CD4-positive, alpha-beta T cell (primary cell): ENCODE measurements at regions not wholly inside any gene's neighbourhood (a gene's known extent, or its start where the extent isn't known, plus 50 kb on each side); places are given as distances from the start of the nearest gene placed in this dataset.

Experiments
- ATAC-seq: fragments of 200-7000 bp; cut with Tn5 transposase; one replicate; pipeline ENCODE4 v1.10.0; 2022; ENCODE audit warnings: mild to moderate bottlenecking; ENCODE audit not compliant: poor library complexity
- CTCF ChIA-PET: fragments of 350-600 bp; sonication (Branson Sonifier 250); formaldehyde crosslinking; loops from one replicate; lab custom pipeline; 2021; ENCODE audit warnings: antibody characterized with exemption, inconsistent platforms; lab: Charles Lee
- POLR2A ChIA-PET: fragments of 350-600 bp; sonication (Branson Sonifier 250); formaldehyde crosslinking; loops from one replicate; lab custom pipeline; 2021; ENCODE audit warnings: antibody characterized with exemption, inconsistent platforms; lab: Charles Lee
- DNase-seq, 14 experiments: peaks; one replicate each; pipeline ENCODE4 v3.0.0-alpha.2; 2013 to 2020; ENCODE audit warnings: mixed read lengths in 2 of 14
- H3K27ac ChIP-seq, 2 donors: one replicate each; pipeline versions ENCODE4 v1.5.1 to v1.7.0; 2013; ENCODE audit warnings: low read length in 2 of 2, low read depth in 1 of 2, mild to moderate bottlenecking in 1 of 2
- H3K27me3 ChIP-seq, 2 experiments: 1 replicate in 1 of 2; 2 replicates in 1 of 2; pipeline versions ENCODE4 v1.6.1 to v1.7.0; 2013; ENCODE audit warnings: low read length in 2 of 2, control low read depth in 1 of 2, mild to moderate bottlenecking in 1 of 2, moderate library complexity in 1 of 2; ENCODE audit not compliant: insufficient read depth in 2 of 2, control insufficient read depth in 1 of 2
- H3K36me3 ChIP-seq: one replicate; pipeline ENCODE4 v1.6.1; 2013; ENCODE audit warnings: low read length, control low read depth; ENCODE audit not compliant: insufficient read depth
- H3K4me1 ChIP-seq: one replicate; pipeline ENCODE4 v1.6.1; 2013; ENCODE audit warnings: low read length, control low read depth; ENCODE audit not compliant: insufficient read depth
- H3K4me3 ChIP-seq: one replicate; pipeline ENCODE4 v1.5.1; 2013; ENCODE audit warnings: mild to moderate bottlenecking, low read length, moderate library complexity
- H3K9me3 ChIP-seq, 2 experiments: 1 replicate in 1 of 2; 2 replicates in 1 of 2; pipeline versions ENCODE4 v1.6.1 to v1.7.0; 2013; ENCODE audit warnings: low read length in 2 of 2, mild to moderate bottlenecking in 2 of 2, control low read depth in 1 of 2, moderate library complexity in 1 of 2; ENCODE audit not compliant: control insufficient read depth in 1 of 2, insufficient read depth in 1 of 2
- H3K27ac Mint-ChIP-seq: one replicate; pipeline ENCODE4 v1.8.0; 2020; ENCODE audit warnings: mixed read lengths
- H3K27me3 Mint-ChIP-seq: one replicate; pipeline ENCODE4 v1.8.0; 2021; ENCODE audit warnings: mixed read lengths
- H3K36me3 Mint-ChIP-seq: one replicate; pipeline ENCODE4 v1.8.0; 2021; ENCODE audit warnings: low read depth, mixed read lengths
- H3K4me1 Mint-ChIP-seq: one replicate; pipeline ENCODE4 v1.8.0; 2021; ENCODE audit warnings: low read depth, mixed read lengths
- H3K4me3 Mint-ChIP-seq: one replicate; pipeline ENCODE4 v1.8.0; 2020; ENCODE audit warnings: mild to moderate bottlenecking, mixed read lengths
- H3K9me3 Mint-ChIP-seq: one replicate; pipeline ENCODE4 v1.8.0; 2020; ENCODE audit warnings: mixed read lengths
- CTCF ChIP-seq: fragments of 200-600 bp; IDR thresholded peaks from one replicate; pipeline ENCODE4 v1.8.0; 2022; ENCODE audit warnings: antibody characterized with exemption, mild to moderate bottlenecking
- intact Hi-C, 2 experiments: fragments of 100-400 bp; cut with DNase I in 1 of 2; cut with micrococcal nuclease in 1 of 2; formaldehyde crosslinking; loops; one replicate each; pipeline versions ENCODE4 v1.15.1 to v1.9.0; 2023 to 2025; cut with DNase I, micrococcal nuclease

- H3K36me3 Mint-ChIP-seq = no peaks in the 10 kb centered on the region
- H3K9me3 ChIP-seq = peaks cover 0 to 9% of the 10 kb centered on the region in 2 experiments
- intact Hi-C loops = no loop called here
- no peak overlapping the region for H3K27ac Mint-ChIP-seq
- ATAC-seq (no peak), DNase-seq (peak in 2 of 14 experiments; percentile 1 to 2)
- H3K4me3 ChIP-seq = no peak overlapping the region
- no peak overlapping the region for H3K4me3 Mint-ChIP-seq
- no peaks in the 10 kb centered on the region for H3K4me1 ChIP-seq
- no peaks in the 10 kb centered on the region for H3K27me3 Mint-ChIP-seq
- peaks cover 8% of the 10 kb centered on the region for H3K9me3 Mint-ChIP-seq
- H3K27ac ChIP-seq = no peak overlapping the region
- TF ChIP-seq CTCF = no peak
- POLR2A ChIA-PET = no interaction called here
- CTCF ChIA-PET = no interaction called here
- H3K36me3 ChIP-seq = no peaks in the 10 kb centered on the region
- peaks cover 0 to 5% of the 10 kb centered on the region in 2 experiments for H3K27me3 ChIP-seq
- no peaks in the 10 kb centered on the region for H3K4me1 Mint-ChIP-seq
Observed at GRCh38 chr17:13306310-13306962, 288.6 kb upstream of the ELAC2 start.

- no peak for TF ChIP-seq CTCF
- DNase-seq (no peak), ATAC-seq (no peak)
- ChIA-PET POLR2A (no interaction called here), CTCF (no interaction called here)
- no peaks in the 10 kb centered on the region for H3K4me1 Mint-ChIP-seq
- H3K9me3 Mint-ChIP-seq = peaks cover 2% of the 10 kb centered on the region
- no peak overlapping the region for H3K27ac Mint-ChIP-seq
- Histone ChIP-seq H3K27me3 (peaks cover 0 to 5% of the 10 kb centered on the region in 2 experiments), H3K4me3 (no peak overlapping the region), H3K4me1 (no peaks in the 10 kb centered on the region), H3K36me3 (no peaks in the 10 kb centered on the region), H3K27ac (no peak overlapping the region), H3K9me3 (peaks cover 0 to 5% of the 10 kb centered on the region in 2 experiments)
- intact Hi-C loops = no loop called here
- H3K4me3 Mint-ChIP-seq = no peak overlapping the region
- no peaks in the 10 kb centered on the region for H3K27me3 Mint-ChIP-seq
- no peaks in the 10 kb centered on the region for H3K36me3 Mint-ChIP-seq
Observed at GRCh38 chr17:13302983-13303382, 285.2 kb upstream of the ELAC2 start.

GRCh38 chr17:13302419-13302818 lies 284.6 kb upstream of the ELAC2 start:
- POLR2A ChIA-PET = no interaction called here
- CTCF ChIA-PET = no interaction called here
- H3K36me3 Mint-ChIP-seq = no peaks in the 10 kb centered on the region

More at GRCh38 chr17:13302419-13302818, 284.6 kb upstream of the ELAC2 start:
- intact Hi-C loops = no loop called here
- Histone ChIP-seq H3K9me3 (peaks cover 0 to 5% of the 10 kb centered on the region in 2 experiments), H3K4me3 (no peak overlapping the region), H3K36me3 (no peaks in the 10 kb centered on the region), H3K27me3 (peaks cover 0 to 4% of the 10 kb centered on the region in 2 experiments), H3K4me1 (no peaks in the 10 kb centered on the region), H3K27ac (no peak overlapping the region)
- H3K27me3 Mint-ChIP-seq = no peaks in the 10 kb centered on the region
- no peak for ATAC-seq
- no peak overlapping the region for H3K4me3 Mint-ChIP-seq
- TF ChIP-seq CTCF = no peak
- no peak for DNase-seq
- no peaks in the 10 kb centered on the region for H3K4me1 Mint-ChIP-seq
- no peak overlapping the region for H3K27ac Mint-ChIP-seq
- H3K9me3 Mint-ChIP-seq = peaks cover 2% of the 10 kb centered on the region
